ENCODE measurements at regions not wholly inside any gene's neighbourhood (a gene's known extent, or its start where the extent isn't known, plus 50 kb on each side); places are given as distances from the start of the nearest gene placed in this dataset.

GRCh38 chr3:28824316-28824715 lies 456.6 kb upstream of the RBMS3 start:
- no peak for DNase-seq (ENCODE audit: low read depth, low spot score)
- TF ChIP-seq CTCF (IDR thresholded peaks at IDR 0.05; ENCODE audit: low read depth, low read length) = no peak
- in situ Hi-C loops (cut with HindIII; ENCODE audit: low sequenced_read_pairs) = no loop called here
- H3K4me3 ChIP-seq (ENCODE audit: low read depth, low read length) = no peak overlapping the region

GRCh38 chr3:28826840-28827239 lies 454.0 kb upstream of the RBMS3 start:
- no peak for TF ChIP-seq CTCF (IDR thresholded peaks at IDR 0.05; ENCODE audit: low read depth, low read length)
- no peak overlapping the region for H3K4me3 ChIP-seq (ENCODE audit: low read depth, low read length)
- in situ Hi-C loops (cut with HindIII; ENCODE audit: low sequenced_read_pairs) = no loop called here
- no peak for DNase-seq (ENCODE audit: low read depth, low spot score)

GRCh38 chr3:28835249-28835648 lies 445.6 kb upstream of the RBMS3 start:
- DNase-seq (ENCODE audit: low read depth, low spot score) = no peak
- H3K4me3 ChIP-seq (ENCODE audit: low read depth, low read length) = no peak overlapping the region
- in situ Hi-C loops (cut with HindIII; ENCODE audit: low sequenced_read_pairs) = no loop called here
- no peak for TF ChIP-seq CTCF (IDR thresholded peaks at IDR 0.05; ENCODE audit: low read depth, low read length)

GRCh38 chr3:28835751-28836150 lies 445.1 kb upstream of the RBMS3 start:
- no peak for TF ChIP-seq CTCF (IDR thresholded peaks at IDR 0.05; ENCODE audit: low read depth, low read length)
- peak; percentile 17 for DNase-seq (ENCODE audit: low read depth, low spot score)
- H3K4me3 ChIP-seq (ENCODE audit: low read depth, low read length) = no peak overlapping the region
- in situ Hi-C loops (cut with HindIII; ENCODE audit: low sequenced_read_pairs) = no loop called here

GRCh38 chr3:28836199-28836598 lies 444.7 kb upstream of the RBMS3 start:
- DNase-seq (ENCODE audit: low read depth, low spot score) = no peak

GRCh38 chr3:28840976-28841376 lies 439.9 kb upstream of the RBMS3 start:
- H3K4me3 ChIP-seq (ENCODE audit: low read depth, low read length) = no peak overlapping the region
- TF ChIP-seq CTCF (IDR thresholded peaks at IDR 0.05; ENCODE audit: low read depth, low read length) = no peak
- DNase-seq (ENCODE audit: low read depth, low spot score) = no peak
- in situ Hi-C loops (cut with HindIII; ENCODE audit: low sequenced_read_pairs) = no loop called here

More at GRCh38 chr3:28836199-28836598, 444.7 kb upstream of the RBMS3 start:
- H3K4me3 ChIP-seq (ENCODE audit: low read depth, low read length) = no peak overlapping the region
- no peak for TF ChIP-seq CTCF (IDR thresholded peaks at IDR 0.05; ENCODE audit: low read depth, low read length)
- in situ Hi-C loops (cut with HindIII; ENCODE audit: low sequenced_read_pairs) = no loop called here

- no peak overlapping the region for H3K4me3 ChIP-seq (ENCODE audit: low read depth, low read length)
- no peak for DNase-seq (ENCODE audit: low read depth, low spot score)
- TF ChIP-seq CTCF (IDR thresholded peaks at IDR 0.05; ENCODE audit: low read depth, low read length) = no peak
- in situ Hi-C loops (cut with HindIII; ENCODE audit: low sequenced_read_pairs) = no loop called here
Observed at GRCh38 chr3:28841441-28841840, 439.4 kb upstream of the RBMS3 start.

All from astrocyte of the spinal cord (primary cell).